MM.1S (cell line): ENCODE measurements at regions not wholly inside any gene's neighbourhood (a gene's known extent, or its start where the extent isn't known, plus 50 kb on each side); places are given as distances from the start of the nearest gene placed in this dataset.

Experiments
- EZH2 ChIP-seq: fragments of 300-600 bp; sonication (generic); optimal IDR thresholded peaks from 2 replicates; pipeline ENCODE3; 2017; ENCODE audit warnings: low read depth, mild to moderate bottlenecking, antibody characterized with exemption, low read length, mixed read lengths
- EZH2phosphoT487 ChIP-seq: fragments of 300-600 bp; sonication (generic); IDR thresholded peaks from 2 replicates; pipeline ENCODE4 v1.6.1; 2018; ENCODE audit warnings: antibody characterized with exemption, low read length
- TF ChIP-seq, protein P1 (sequence below): fragments of 300-600 bp; sonication (generic); IDR thresholded peaks from 2 replicates; pipeline ENCODE4 v1.5.1; 2016; ENCODE audit warnings: antibody characterized with exemption, low read length, mixed read lengths

DNA sequence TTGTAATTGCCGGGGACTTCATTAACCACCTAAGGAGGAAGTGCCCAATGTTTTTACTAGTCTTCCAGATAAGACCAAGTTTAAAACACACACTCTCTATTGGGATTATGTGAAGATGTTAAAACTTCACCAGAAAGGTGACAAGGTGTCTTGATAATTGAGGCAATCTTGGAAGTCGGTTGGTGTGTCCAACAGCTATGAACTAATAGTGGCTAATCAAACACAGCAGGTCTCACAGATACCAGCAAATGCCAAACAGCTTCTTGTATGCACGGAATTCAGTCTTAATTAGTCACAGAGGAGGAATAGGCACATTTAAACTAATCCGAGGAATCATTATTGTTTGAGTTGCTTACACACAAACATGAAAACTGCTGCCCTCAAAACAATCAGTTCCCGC, 214.5 kb downstream of the SEC61B start:
- TF ChIP-seq, protein P1, sequence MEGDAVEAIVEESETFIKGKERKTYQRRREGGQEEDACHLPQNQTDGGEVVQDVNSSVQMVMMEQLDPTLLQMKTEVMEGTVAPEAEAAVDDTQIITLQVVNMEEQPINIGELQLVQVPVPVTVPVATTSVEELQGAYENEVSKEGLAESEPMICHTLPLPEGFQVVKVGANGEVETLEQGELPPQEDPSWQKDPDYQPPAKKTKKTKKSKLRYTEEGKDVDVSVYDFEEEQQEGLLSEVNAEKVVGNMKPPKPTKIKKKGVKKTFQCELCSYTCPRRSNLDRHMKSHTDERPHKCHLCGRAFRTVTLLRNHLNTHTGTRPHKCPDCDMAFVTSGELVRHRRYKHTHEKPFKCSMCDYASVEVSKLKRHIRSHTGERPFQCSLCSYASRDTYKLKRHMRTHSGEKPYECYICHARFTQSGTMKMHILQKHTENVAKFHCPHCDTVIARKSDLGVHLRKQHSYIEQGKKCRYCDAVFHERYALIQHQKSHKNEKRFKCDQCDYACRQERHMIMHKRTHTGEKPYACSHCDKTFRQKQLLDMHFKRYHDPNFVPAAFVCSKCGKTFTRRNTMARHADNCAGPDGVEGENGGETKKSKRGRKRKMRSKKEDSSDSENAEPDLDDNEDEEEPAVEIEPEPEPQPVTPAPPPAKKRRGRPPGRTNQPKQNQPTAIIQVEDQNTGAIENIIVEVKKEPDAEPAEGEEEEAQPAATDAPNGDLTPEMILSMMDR: no peak
- TF ChIP-seq EZH2 (no peak), EZH2phosphoT487 (no peak)
